ENCODE measurements at regions not wholly inside any gene's neighbourhood (a gene's known extent, or its start where the extent isn't known, plus 50 kb on each side); places are given as distances from the start of the nearest gene placed in this dataset.

GRCh38 chr1:212228076-212228475 lies 57.1 kb upstream of the PPP2R5A start:
- no peak overlapping the region for H3K9ac ChIP-seq (ENCODE audit: low read depth, low read length)
- H4K20me1 ChIP-seq (ENCODE audit: insufficient read depth, low read length) = no peaks in the 10 kb centered on the region
- no peak overlapping the region for H3K4ac ChIP-seq (ENCODE audit: low read depth, low read length)
- H3K27ac ChIP-seq (ENCODE audit: insufficient read depth, low read length) = no peak overlapping the region
- no CpG with 5 or more reads among the region's 2 CpGs for WGBS, 2 experiments (ENCODE audit: extremely low coverage in 2 of 2, insufficient read length in 1 of 2)
- TF ChIP-seq CTCF (conservative IDR thresholded peaks at IDR 0.05; ENCODE audit: low read depth, low read length) (no peak), MXI1 (IDR thresholded peaks at IDR 0.05; ENCODE audit: borderline replicate concordance, low read depth, low read length) (no peak), CHD1 (IDR thresholded peaks at IDR 0.05; ENCODE audit: low read depth, low read length) (no peak), BHLHE40 (IDR thresholded peaks at IDR 0.05; ENCODE audit: low read depth, low read length) (no peak), USF2 (IDR thresholded peaks at IDR 0.05; ENCODE audit: low read depth, low read length) (no peak), POLR2A (IDR thresholded peaks at IDR 0.05; ENCODE audit: low read depth, low read length) (no peak), ELK1 (IDR thresholded peaks at IDR 0.05; ENCODE audit: borderline replicate concordance, low read depth, low read length) (no peak), MAZ (IDR thresholded peaks at IDR 0.05; ENCODE audit: borderline replicate concordance, low read depth, low read length) (no peak), FOS (IDR thresholded peaks at IDR 0.05; ENCODE audit: low read depth, low read length) (no peak), RAD21 (IDR thresholded peaks at IDR 0.05; ENCODE audit: low read length) (no peak), RFX5 (IDR thresholded peaks at IDR 0.05; ENCODE audit: low read depth, low read length) (no peak), MAFK (IDR thresholded peaks at IDR 0.05; ENCODE audit: low read depth, low read length) (no peak), SMC3 (IDR thresholded peaks at IDR 0.05; ENCODE audit: low read depth, low read length) (no peak), CEBPB (IDR thresholded peaks at IDR 0.05; ENCODE audit: low read depth, low read length) (no peak), NFE2L2 (IDR thresholded peaks at IDR 0.05; ENCODE audit: low read depth, low read length) (no peak), RCOR1 (IDR thresholded peaks at IDR 0.05; ENCODE audit: insufficient replicate concordance, low read length) (no peak)
- no peak overlapping the region for H3K56ac ChIP-seq (ENCODE audit: extremely low read depth, insufficient read depth, low read length)
- in situ Hi-C loops (cut with MboI; ENCODE audit: low sequenced_read_pairs) (no loop called here), dilution Hi-C loops (cut with HindIII; ENCODE audit: low sequenced_read_pairs, unreplicated experiment) (no loop called here), intact Hi-C loops (cut with micrococcal nuclease) (loop anchor here (5.0 kb wide), 1 partner anchor 34 kb away; no protein-coding TSS in a partner anchor)
- no peak overlapping the region for H2AFZ ChIP-seq (replicated peaks; ENCODE audit: low read length, poor library complexity)
- ATAC-seq (ENCODE audit: low read depth) (no peak), DNase-seq (no peak)
- H3K18ac ChIP-seq (ENCODE audit: low read depth, low read length) = no peak overlapping the region
- H2BK5ac ChIP-seq (ENCODE audit: low read depth, low read length, poor library complexity, severe bottlenecking) = no peak overlapping the region
- H4K5ac ChIP-seq (ENCODE audit: low read depth, low read length) = no peak overlapping the region
- H3K9me1 ChIP-seq (ENCODE audit: insufficient read depth, low read length) = no peaks in the 10 kb centered on the region
- H3K79me1 ChIP-seq (ENCODE audit: low read depth in 1 of 2, low read length in 2 of 2) = no peaks in the 10 kb centered on the region
- H3K4me3 ChIP-seq (ENCODE audit: insufficient read depth, low read depth, low read length) = no peak overlapping the region
- H3K23ac ChIP-seq (ENCODE audit: low read depth, low read length) = no peak overlapping the region
- H3K36me3 ChIP-seq (ENCODE audit: control insufficient read depth, insufficient read depth, low read length) = no peaks in the 10 kb centered on the region
- H2AK5ac ChIP-seq (ENCODE audit: low read depth, low read length) = no peak overlapping the region
- no peaks in the 10 kb centered on the region for H3K9me3 ChIP-seq (ENCODE audit: control insufficient read depth, insufficient read depth, low read length)
- H3K4me2 ChIP-seq (ENCODE audit: low read depth, low read length) = no peak overlapping the region
- no peaks in the 10 kb centered on the region; the same call in 1 of the 2 replicates for H3K27me3 ChIP-seq (ENCODE audit: control insufficient read depth, insufficient read depth, low read length)
- no peak overlapping the region for H3K14ac ChIP-seq (replicated peaks; ENCODE audit: low read depth, low read length)
- no TSS peak for BruUV-seq (replicated peaks)
- peaks cover 5% of the 10 kb centered on the region for H3K4me1 ChIP-seq (ENCODE audit: control insufficient read depth, insufficient read depth, low read length)
- POLR2A ChIA-PET (ENCODE audit: unreplicated experiment) = no interaction called here
- H2BK120ac ChIP-seq (ENCODE audit: low read depth, low read length) = no peak overlapping the region
- H4K8ac ChIP-seq (ENCODE audit: low read depth in 2 of 2, low read length in 2 of 2) = no peak overlapping the region
- no peak overlapping the region for H2AK9ac ChIP-seq (replicated peaks; ENCODE audit: low read depth, low read length, poor library complexity)
- H2BK20ac ChIP-seq (ENCODE audit: low read depth, low read length) = no peak overlapping the region
- H2BK15ac ChIP-seq (ENCODE audit: low read depth, low read length) = no peak overlapping the region
- CTCF ChIA-PET = no interaction called here
- H4K91ac ChIP-seq (ENCODE audit: insufficient read depth, low read depth, low read length) = no peak overlapping the region
